DOHH2 (cell line): ENCODE measurements at regions not wholly inside any gene's neighbourhood (a gene's known extent, or its start where the extent isn't known, plus 50 kb on each side); places are given as distances from the start of the nearest gene placed in this dataset.

Experiments used
- H3F3A ChIP-seq: fragments of 200-600 bp; sonication (generic), shearing (Covaris generic); 2 replicates; pipeline ENCODE4 v1.6.0; 2016; ENCODE audit warnings: antibody characterized with exemption, mild to moderate bottlenecking; ENCODE audit not compliant: control insufficient read depth, insufficient read depth
- H3K27ac ChIP-seq: fragments of 200-600 bp; sonication (generic); 2 replicates; pipeline ENCODE4 v1.5.1; 2014; ENCODE audit warnings: low read depth, mild to moderate bottlenecking, low read length, moderate library complexity
- H3K27me3 ChIP-seq: fragments of 200-600 bp; sonication (generic); 2 replicates; pipeline ENCODE4 v1.6.1; 2014; ENCODE audit warnings: mild to moderate bottlenecking, low read length, mixed read lengths; ENCODE audit not compliant: control insufficient read depth
- H3K36me3 ChIP-seq: fragments of 200-600 bp; sonication (generic); 2 replicates; pipeline ENCODE4 v1.6.1; 2014; ENCODE audit warnings: mild to moderate bottlenecking, low read length, moderate library complexity, mixed read lengths; ENCODE audit not compliant: control insufficient read depth
- H3K4me1 ChIP-seq: fragments of 200-600 bp; sonication (generic); 2 replicates; pipeline ENCODE4 v1.6.1; 2014; ENCODE audit warnings: mild to moderate bottlenecking, low read length, mixed read lengths; ENCODE audit not compliant: control insufficient read depth
- H3K4me2 ChIP-seq: fragments of 200-600 bp; sonication (generic); 2 replicates; pipeline ENCODE4 v1.6.0; 2014; ENCODE audit warnings: mild to moderate bottlenecking, low read length, moderate library complexity
- H3K4me3 ChIP-seq: fragments of 200-600 bp; sonication (generic); 2 replicates; pipeline ENCODE4 v1.5.1; 2014; ENCODE audit warnings: mild to moderate bottlenecking, low read length, mixed read lengths
- H3K79me2 ChIP-seq: fragments of 200-600 bp; sonication (generic); 2 replicates; pipeline ENCODE4 v1.6.1; 2014; ENCODE audit warnings: mild to moderate bottlenecking, low read length, mixed read lengths; ENCODE audit not compliant: control insufficient read depth
- H3K9me2 ChIP-seq: fragments of 200-600 bp; sonication (generic); replicated peaks from 2 replicates; pipeline ENCODE4 v1.6.1; 2014; ENCODE audit warnings: mild to moderate bottlenecking, low read length, mixed read lengths; ENCODE audit not compliant: control insufficient read depth
- H3K9me3 ChIP-seq: fragments of 200-600 bp; sonication (generic); 2 replicates; pipeline ENCODE4 v1.6.1; 2014; ENCODE audit warnings: antibody characterized with exemption, low read length, mixed read lengths; ENCODE audit not compliant: control insufficient read depth, insufficient read depth
- H4K20me1 ChIP-seq: fragments of 200-600 bp; sonication (generic); 2 replicates; pipeline ENCODE4 v1.6.0; 2014; ENCODE audit warnings: low read depth, mild to moderate bottlenecking, antibody characterized with exemption, low read length, moderate library complexity; ENCODE audit not compliant: control insufficient read depth, insufficient read depth
- EZH2phosphoT487 ChIP-seq: fragments of 200-600 bp; sonication (generic); IDR thresholded peaks from 2 replicates; pipeline ENCODE4 v1.6.1; 2017; ENCODE audit warnings: borderline replicate concordance, mild to moderate bottlenecking, antibody characterized with exemption, low read length, moderate library complexity, mixed read lengths
- TF ChIP-seq, protein P1 (sequence below): fragments of 200-600 bp; sonication (generic); IDR thresholded peaks from one replicate; pipeline ENCODE4 v1.5.1; 2014; ENCODE audit warnings: antibody characterized with exemption, mild to moderate bottlenecking, low read depth, low read length; ENCODE audit not compliant: poor library complexity, severe bottlenecking

DNA sequence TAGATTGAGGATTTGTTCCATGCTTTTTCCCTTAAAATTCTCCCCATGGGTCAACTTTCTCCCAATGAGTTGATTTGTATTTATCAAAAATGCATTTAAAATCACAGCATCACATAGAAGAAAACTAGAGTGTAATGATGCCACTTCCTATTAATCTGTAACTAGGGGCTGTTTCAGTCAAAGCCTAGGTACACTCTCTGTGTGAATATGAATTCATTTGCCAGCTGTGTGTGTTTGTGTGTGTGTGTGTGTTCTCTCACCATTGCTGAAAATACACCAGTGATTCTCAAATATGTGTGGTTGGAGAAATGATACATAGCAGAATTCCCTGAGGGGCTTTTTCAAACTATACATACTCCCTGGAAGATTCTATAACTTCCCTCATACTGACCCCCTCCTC lies 546.5 kb downstream of the KLHL13 start:
- no peaks in the 10 kb centered on the region for H3K79me2 ChIP-seq
- H3K9me3 ChIP-seq: no peaks in the 10 kb centered on the region
- no peaks in the 10 kb centered on the region for H3F3A ChIP-seq
- no peak overlapping the region for H3K4me2 ChIP-seq
- H3K27me3 ChIP-seq: no peaks in the 10 kb centered on the region
- no peaks in the 10 kb centered on the region for H3K36me3 ChIP-seq
- H3K27ac ChIP-seq: no peak overlapping the region
- no peaks in the 10 kb centered on the region for H3K4me1 ChIP-seq
- H3K4me3 ChIP-seq: no peak overlapping the region
- no peaks in the 10 kb centered on the region for H3K9me2 ChIP-seq
- no peaks in the 10 kb centered on the region for H4K20me1 ChIP-seq
- no peak for TF ChIP-seq EZH2phosphoT487
- TF ChIP-seq, protein P1, sequence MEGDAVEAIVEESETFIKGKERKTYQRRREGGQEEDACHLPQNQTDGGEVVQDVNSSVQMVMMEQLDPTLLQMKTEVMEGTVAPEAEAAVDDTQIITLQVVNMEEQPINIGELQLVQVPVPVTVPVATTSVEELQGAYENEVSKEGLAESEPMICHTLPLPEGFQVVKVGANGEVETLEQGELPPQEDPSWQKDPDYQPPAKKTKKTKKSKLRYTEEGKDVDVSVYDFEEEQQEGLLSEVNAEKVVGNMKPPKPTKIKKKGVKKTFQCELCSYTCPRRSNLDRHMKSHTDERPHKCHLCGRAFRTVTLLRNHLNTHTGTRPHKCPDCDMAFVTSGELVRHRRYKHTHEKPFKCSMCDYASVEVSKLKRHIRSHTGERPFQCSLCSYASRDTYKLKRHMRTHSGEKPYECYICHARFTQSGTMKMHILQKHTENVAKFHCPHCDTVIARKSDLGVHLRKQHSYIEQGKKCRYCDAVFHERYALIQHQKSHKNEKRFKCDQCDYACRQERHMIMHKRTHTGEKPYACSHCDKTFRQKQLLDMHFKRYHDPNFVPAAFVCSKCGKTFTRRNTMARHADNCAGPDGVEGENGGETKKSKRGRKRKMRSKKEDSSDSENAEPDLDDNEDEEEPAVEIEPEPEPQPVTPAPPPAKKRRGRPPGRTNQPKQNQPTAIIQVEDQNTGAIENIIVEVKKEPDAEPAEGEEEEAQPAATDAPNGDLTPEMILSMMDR: no peak

DNA sequence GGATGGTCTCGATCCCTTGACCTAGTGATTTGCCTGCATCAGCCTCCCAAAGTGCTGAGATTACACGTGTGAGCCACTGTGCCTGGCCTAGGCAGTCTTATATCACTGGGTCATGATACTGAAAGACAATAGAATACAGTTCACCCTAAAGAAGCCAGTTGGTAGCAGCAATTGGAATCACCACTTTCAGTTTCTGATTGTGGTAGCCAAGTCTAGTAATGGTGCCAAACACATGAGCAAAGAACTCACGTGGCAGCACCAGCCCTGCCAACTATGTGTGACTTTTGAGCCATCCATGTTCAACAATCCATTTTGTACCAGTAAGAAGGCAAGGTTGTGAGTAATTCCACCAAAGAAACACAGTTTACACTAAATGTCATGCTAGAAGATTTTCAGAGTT lies 548.4 kb downstream of the KLHL13 start:
- Histone ChIP-seq H3K4me1 (no peaks in the 10 kb centered on the region), H3K79me2 (no peaks in the 10 kb centered on the region), H3K27ac (no peak overlapping the region), H3K9me3 (no peaks in the 10 kb centered on the region), H3K27me3 (no peaks in the 10 kb centered on the region), H3F3A (no peaks in the 10 kb centered on the region), H3K9me2 (no peaks in the 10 kb centered on the region), H3K4me3 (no peak overlapping the region), H4K20me1 (no peaks in the 10 kb centered on the region), H3K4me2 (no peak overlapping the region), H3K36me3 (no peaks in the 10 kb centered on the region)
- TF ChIP-seq, protein P1: no peak
- no peak for TF ChIP-seq EZH2phosphoT487

DNA sequence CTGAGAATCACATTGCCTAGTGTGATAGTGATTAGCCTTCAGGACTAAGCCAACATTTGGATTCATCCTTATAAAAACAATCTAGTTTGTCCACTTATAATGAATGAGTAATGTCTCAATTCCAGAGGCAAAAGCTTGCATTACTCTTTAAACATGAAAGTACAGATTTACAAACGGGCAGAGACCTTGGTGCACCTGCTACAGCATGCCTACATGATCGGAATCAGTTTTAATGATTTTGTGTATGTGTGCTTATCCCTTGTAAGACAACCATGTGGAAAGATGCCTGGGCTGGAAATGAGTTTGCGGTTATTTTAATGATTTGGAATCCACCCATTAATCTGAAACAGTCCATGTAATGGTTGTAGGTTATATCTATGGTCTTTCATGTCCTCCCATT lies 572.7 kb downstream of the KLHL13 start:
- Histone ChIP-seq H3K36me3 (no peaks in the 10 kb centered on the region), H3K9me2 (no peaks in the 10 kb centered on the region), H3K4me2 (no peak overlapping the region), H4K20me1 (no peaks in the 10 kb centered on the region), H3K9me3 (no peaks in the 10 kb centered on the region), H3K27ac (no peak overlapping the region), H3K79me2 (no peaks in the 10 kb centered on the region), H3K4me1 (no peaks in the 10 kb centered on the region), H3K4me3 (no peak overlapping the region), H3K27me3 (no peaks in the 10 kb centered on the region), H3F3A (no peaks in the 10 kb centered on the region)
- TF ChIP-seq EZH2phosphoT487: no peak
- TF ChIP-seq, protein P1: no peak

DNA sequence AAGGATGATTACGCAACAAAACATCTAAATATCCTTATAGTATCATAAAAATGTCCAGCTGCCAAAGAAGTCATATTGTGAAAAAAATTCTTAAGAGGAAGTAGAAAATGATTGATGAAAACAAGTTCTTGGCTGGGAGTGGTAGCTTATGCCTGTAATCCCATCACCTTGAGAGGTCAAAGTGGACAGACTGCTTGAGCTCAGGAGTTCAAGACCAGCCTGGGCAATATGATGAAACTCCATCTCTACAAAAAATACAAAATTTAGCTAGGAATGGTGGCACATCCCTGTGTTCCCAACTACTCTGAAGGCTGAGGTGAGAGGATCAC lies 577.6 kb downstream of the KLHL13 start:
- H3K4me3 ChIP-seq: no peak overlapping the region
- no peaks in the 10 kb centered on the region for H3K4me1 ChIP-seq
- no peaks in the 10 kb centered on the region for H3K79me2 ChIP-seq
- no peaks in the 10 kb centered on the region for H4K20me1 ChIP-seq
- no peaks in the 10 kb centered on the region for H3K9me3 ChIP-seq
- H3K27ac ChIP-seq: no peak overlapping the region
- no peaks in the 10 kb centered on the region for H3F3A ChIP-seq
- no peak overlapping the region for H3K4me2 ChIP-seq
- no peaks in the 10 kb centered on the region for H3K27me3 ChIP-seq
- H3K9me2 ChIP-seq: no peaks in the 10 kb centered on the region
- no peak for TF ChIP-seq EZH2phosphoT487
- TF ChIP-seq, protein P1: no peak
- no peaks in the 10 kb centered on the region for H3K36me3 ChIP-seq
